ENCODE measurements at regions not wholly inside any gene's neighbourhood (a gene's known extent, or its start where the extent isn't known, plus 50 kb on each side); places are given as distances from the start of the nearest gene placed in this dataset.
"Not testable (repeated sequence)": the region's sequence is repeated elsewhere in the genome, so short reads cannot be mapped to it uniquely, and the experiment has no call there.

- Histone ChIP-seq H3K9me3 (no peaks in the 10 kb centered on the region), H3K36me3 (no peaks in the 10 kb centered on the region), H3K4me1 (replicated peaks) (no peaks in the 10 kb centered on the region), H3K27me3 (replicated peaks; ENCODE audit: insufficient read depth) (no peaks in the 10 kb centered on the region), H3K4me3 (no peak overlapping the region), H3K27ac (no peak overlapping the region)
- TF ChIP-seq CTCF (IDR thresholded peaks at IDR 0.05) (no peak), POLR2AphosphoS5 (IDR thresholded peaks at IDR 0.05) (no peak), POLR2A (IDR thresholded peaks at IDR 0.05) (no peak)
- no peak for DNase-seq (ENCODE audit: low spot score)
- intact Hi-C loops (cut with DNase I) = no loop called here
These were observed 1161.9 kb downstream of the PCDH19 start for GRCh38 chrX:99248180-99248579.

DNA sequence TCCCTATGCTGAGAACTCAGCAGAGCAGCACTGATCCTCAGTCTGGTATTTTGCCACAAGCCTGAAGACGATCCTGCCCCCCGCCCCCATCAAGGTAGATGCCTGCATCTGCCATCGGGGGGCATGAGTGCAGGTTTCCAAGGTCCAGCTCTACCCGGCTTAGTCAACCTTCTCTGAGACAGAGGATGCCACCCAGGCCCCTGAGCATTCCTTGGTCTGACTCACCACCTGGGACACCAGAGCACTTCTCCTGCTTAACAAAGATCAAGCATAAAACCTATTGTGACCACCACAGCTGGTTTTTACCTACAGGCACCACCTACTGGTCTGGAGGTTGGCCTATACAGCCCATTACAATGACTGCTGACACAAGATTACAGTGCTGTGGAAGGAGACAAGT lies 1168.1 kb downstream of the PCDH19 start:
- no peak for DNase-seq (ENCODE audit: low spot score)
- no CpG with 5 or more reads among the region's 4 CpGs for WGBS
- no peak overlapping the region for H3K27ac ChIP-seq
- TF ChIP-seq CTCF (IDR thresholded peaks at IDR 0.05) = no peak
- TF ChIP-seq POLR2A (IDR thresholded peaks at IDR 0.05) = no peak
- no peaks in the 10 kb centered on the region for H3K36me3 ChIP-seq
- H3K27me3 ChIP-seq (replicated peaks; ENCODE audit: insufficient read depth) = no peaks in the 10 kb centered on the region
- H3K4me1 ChIP-seq (replicated peaks) = no peaks in the 10 kb centered on the region
- no peaks in the 10 kb centered on the region for H3K9me3 ChIP-seq
- intact Hi-C loops (cut with DNase I) = no loop called here
- no peak overlapping the region for H3K4me3 ChIP-seq

- 97% methylated on average over 6 of the region's 6 CpGs for WGBS
- H3K36me3 ChIP-seq; DNase-seq (ENCODE audit: low spot score); H3K27me3 ChIP-seq (replicated peaks; ENCODE audit: insufficient read depth); H3K9me3 ChIP-seq; intact Hi-C loops (cut with DNase I); H3K4me1 ChIP-seq (replicated peaks); H3K4me3 ChIP-seq; H3K27ac ChIP-seq: not testable (repeated sequence)
These were observed 1175.7 kb downstream of the PCDH19 start for GRCh38 chrX:99234384-99234783.

- no peaks in the 10 kb centered on the region for H3K9me3 ChIP-seq
- H3K4me1 ChIP-seq (replicated peaks) = no peaks in the 10 kb centered on the region
- WGBS = 46% methylated on average over 1 of the region's 1 CpG
- no peak overlapping the region for H3K27ac ChIP-seq
- DNase-seq (ENCODE audit: low spot score) = no peak
- TF ChIP-seq POLR2AphosphoS5 (IDR thresholded peaks at IDR 0.05) = no peak
- TF ChIP-seq POLR2A (IDR thresholded peaks at IDR 0.05) = no peak
- TF ChIP-seq CTCF (IDR thresholded peaks at IDR 0.05) = no peak
- intact Hi-C loops (cut with DNase I) = no loop called here
- no peaks in the 10 kb centered on the region for H3K36me3 ChIP-seq
- no peak overlapping the region for H3K4me3 ChIP-seq
- H3K27me3 ChIP-seq (replicated peaks; ENCODE audit: insufficient read depth) = no peaks in the 10 kb centered on the region
These were observed 1217.7 kb downstream of the PCDH19 start for GRCh38 chrX:99192421-99192820.

DNA sequence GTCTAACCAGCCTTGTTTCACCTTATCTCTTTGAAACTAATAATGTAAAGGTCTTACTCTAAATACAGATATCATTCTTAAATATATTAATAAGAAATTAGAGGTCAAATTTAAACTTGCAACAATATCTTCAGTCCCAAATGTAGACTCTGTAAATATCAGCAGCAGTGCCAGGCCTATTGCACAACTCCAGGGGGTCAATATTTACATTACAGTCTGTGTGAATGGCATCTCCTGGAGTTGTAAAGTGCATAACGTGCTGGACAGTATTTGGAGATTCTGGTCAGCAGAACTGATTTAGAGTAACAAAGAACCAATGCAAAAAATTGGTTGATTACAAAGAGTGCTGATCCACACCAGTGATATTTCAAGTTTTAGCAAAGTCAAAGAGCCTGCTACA lies 1225.9 kb downstream of the PCDH19 start:
- intact Hi-C loops (cut with DNase I) = no loop called here
- no peaks in the 10 kb centered on the region for H3K9me3 ChIP-seq
- 47% methylated on average over 1 of the region's 1 CpG for WGBS
- H3K36me3 ChIP-seq = no peaks in the 10 kb centered on the region
- TF ChIP-seq CTCF (IDR thresholded peaks at IDR 0.05) (no peak), POLR2A (IDR thresholded peaks at IDR 0.05) (no peak), POLR2AphosphoS5 (IDR thresholded peaks at IDR 0.05) (no peak)
- H3K4me1 ChIP-seq (replicated peaks) = no peaks in the 10 kb centered on the region
- H3K27ac ChIP-seq = no peak overlapping the region
- DNase-seq (ENCODE audit: low spot score) = no peak
- no peaks in the 10 kb centered on the region for H3K27me3 ChIP-seq (replicated peaks; ENCODE audit: insufficient read depth)
- H3K4me3 ChIP-seq = no peak overlapping the region

DNA sequence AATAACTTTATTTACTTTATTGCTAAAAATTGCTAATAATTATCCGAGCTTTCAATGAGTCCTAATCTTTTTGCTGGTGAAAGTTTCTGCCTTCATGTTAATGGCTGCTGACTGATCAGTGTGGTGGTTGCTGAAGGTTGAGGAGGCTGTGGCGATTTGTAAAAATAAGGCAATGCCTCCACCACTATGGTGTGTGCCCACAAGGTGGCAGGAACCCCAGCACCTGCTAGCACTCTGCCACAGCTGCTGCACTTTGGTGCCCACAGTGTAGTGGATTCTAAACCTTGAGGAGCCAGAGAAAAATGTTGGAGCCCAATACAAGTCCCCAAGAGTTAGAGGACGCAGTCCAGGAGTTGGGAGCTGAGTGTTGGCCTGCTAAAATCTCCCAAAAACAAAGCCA lies 1237.1 kb downstream of the PCDH19 start:
- 98% methylated on average over 3 of the region's 3 CpGs for WGBS
- no peak for TF ChIP-seq POLR2A (IDR thresholded peaks at IDR 0.05)
- no peak for TF ChIP-seq CTCF (IDR thresholded peaks at IDR 0.05)
- TF ChIP-seq POLR2AphosphoS5 (IDR thresholded peaks at IDR 0.05) = no peak

More for the DNA sequence above, 1237.1 kb downstream of the PCDH19 start:
- H3K27ac ChIP-seq = no peak overlapping the region
- no peak overlapping the region for H3K4me3 ChIP-seq
- no peak for DNase-seq (ENCODE audit: low spot score)
- H3K9me3 ChIP-seq = no peaks in the 10 kb centered on the region
- no peaks in the 10 kb centered on the region for H3K4me1 ChIP-seq (replicated peaks)
- intact Hi-C loops (cut with DNase I) = no loop called here
- H3K27me3 ChIP-seq (replicated peaks; ENCODE audit: insufficient read depth) = no peaks in the 10 kb centered on the region
- no peaks in the 10 kb centered on the region for H3K36me3 ChIP-seq
